A549 (cell line): ENCODE measurements at regions not wholly inside any gene's neighbourhood (a gene's known extent, or its start where the extent isn't known, plus 50 kb on each side); places are given as distances from the start of the nearest gene placed in this dataset.
A peak's percentile ranks its signal among the peaks of the same experiment; 100 is the strongest.

Experiments
- ATAC-seq, 2 experiments: fragments of 200-7000 bp in 1 of 2; fragments of >200 bp in 1 of 2; cut with Nextera tagmentation in 1 of 2; cut with Tn5 transposase in 1 of 2; 3 replicates each; pipeline versions ENCODE4 v1.8.0 to v1.9.1; 2018 to 2020; ENCODE audit warnings: mild to moderate bottlenecking in 1 of 2, moderate library complexity in 1 of 2
- CTCF ChIA-PET: fragments of 300-600 bp; sonication (Branson Sonifier 250); formaldehyde crosslinking; extraction: SDS; loops from one replicate; lab custom pipeline; 2021; ENCODE audit warnings: antibody characterized with exemption, inconsistent platforms; lab: Yijun Ruan, JAX
- POLR2A ChIA-PET: fragments of 350-600 bp; formaldehyde crosslinking; extraction: SDS; loops from one replicate; lab custom pipeline; 2021; ENCODE audit warnings: antibody characterized with exemption, inconsistent platforms; lab: Yijun Ruan, JAX
- DNase-seq, 2 experiments: peaks; one replicate each; pipeline versions ENCODE4 v3.0.0 to v3.0.0-alpha.2; 2011 to 2016; ENCODE audit warnings: low read depth in 1 of 2, low spot score in 1 of 2
- FAIRE-seq: peaks from 2 replicates; lab custom pipeline; 2011; peaks lifted over from hg19 to GRCh38; lab: Jason Lieb, UNC
- H3K27ac ChIP-seq, 2 experiments: fragments of >200 bp; sonication (Bioruptor Twin); formaldehyde crosslinking; 3 replicates each; pipeline ENCODE4 v1.5.1; 2016 to 2017
- H3K4me1 ChIP-seq: fragments of >200 bp; sonication (Bioruptor Twin); formaldehyde crosslinking; 3 replicates; pipeline ENCODE4 v1.6.1; 2016
- H3K4me2 ChIP-seq: fragments of >200 bp; sonication (Bioruptor Twin); formaldehyde crosslinking; 3 replicates; pipeline ENCODE4 v1.6.1; 2016
- H3K4me3 ChIP-seq: fragments of >200 bp; sonication (Bioruptor Twin); formaldehyde crosslinking; 3 replicates; pipeline ENCODE4 v1.5.1; 2016
- H3K9me3 ChIP-seq: fragments of >200 bp; sonication (Bioruptor Twin); formaldehyde crosslinking; 3 replicates; pipeline ENCODE4 v1.6.1; 2016
- BHLHE40 ChIP-seq: IDR thresholded peaks from 2 replicates; pipeline ENCODE4 v1.6.1; 2012; ENCODE audit warnings: low read depth, low read length, inconsistent platforms
- CBX2 ChIP-seq: fragments of 200-600 bp; sonication (generic); IDR thresholded peaks from 2 replicates; pipeline ENCODE4 v1.6.1; 2016; ENCODE audit warnings: low read depth, mild to moderate bottlenecking, borderline replicate concordance
- ESRRA ChIP-seq: fragments of 150-350 bp; IDR thresholded peaks from 2 replicates; pipeline ENCODE4 v1.6.1; 2014; ENCODE audit warnings: mild to moderate bottlenecking, low read length, borderline replicate concordance
- FOXS1 ChIP-seq: fragments of 250-450 bp; sonication (Bioruptor Pico); IDR thresholded peaks from 2 replicates; pipeline ENCODE4 v1.5.0; 2020; ENCODE audit warnings: mild to moderate bottlenecking, moderate library complexity
- HDAC2 ChIP-seq: fragments of 200-600 bp; sonication (generic); IDR thresholded peaks from 2 replicates; pipeline ENCODE4 v1.6.1; 2016
- HOXB5 ChIP-seq: fragments of 250-450 bp; sonication (Bioruptor Pico); IDR thresholded peaks from 2 replicates; pipeline ENCODE4 v1.5.0; 2020; ENCODE audit warnings: mild to moderate bottlenecking, moderate library complexity
- JUNB ChIP-seq: fragments of >200 bp; sonication (Bioruptor Twin); formaldehyde crosslinking; IDR thresholded peaks from 2 replicates; pipeline ENCODE4 v1.6.1; 2016
- KDM5A ChIP-seq: fragments of 200-600 bp; sonication (generic); IDR thresholded peaks from 2 replicates; pipeline ENCODE4 v1.6.1; 2016; ENCODE audit warnings: antibody characterized with exemption, mild to moderate bottlenecking
- MAFK ChIP-seq: fragments of 450-650 bp; IDR thresholded peaks from 2 replicates; pipeline ENCODE4 v1.6.1; 2014; ENCODE audit not compliant: partially characterized antibody
- MAX ChIP-seq: IDR thresholded peaks from 2 replicates; pipeline ENCODE4 v1.6.1; 2012
- NR3C1 ChIP-seq: fragments of >200 bp; sonication (Bioruptor Twin); formaldehyde crosslinking; IDR thresholded peaks from 3 replicates; pipeline ENCODE4 v1.6.1; 2017
- RAD21 ChIP-seq, 2 experiments: fragments of >200 bp in 1 of 2; sonication (Bioruptor Twin) in 1 of 2; formaldehyde crosslinking in 1 of 2; IDR thresholded peaks in 1 of 2; conservative IDR thresholded peaks in 1 of 2; 2 replicates in 1 of 2; 3 replicates in 1 of 2; pipeline ENCODE4 v1.6.1; 2012 to 2018; ENCODE audit warnings: inconsistent platforms in 1 of 2
- RARB ChIP-seq: fragments of 250-450 bp; sonication (Bioruptor Pico); IDR thresholded peaks from 2 replicates; pipeline ENCODE4 v1.8.0; 2021; ENCODE audit warnings: mild to moderate bottlenecking, moderate library complexity
- TFCP2L1 ChIP-seq: fragments of 250-450 bp; sonication (Bioruptor Pico); IDR thresholded peaks from 2 replicates; pipeline ENCODE4 v1.5.0; 2021; ENCODE audit warnings: mild to moderate bottlenecking
- USF2 ChIP-seq: fragments of 450-650 bp; IDR thresholded peaks from 2 replicates; pipeline ENCODE4 v1.6.1; 2014; ENCODE audit warnings: antibody characterized with exemption
- ZC3H11A ChIP-seq: fragments of 450-650 bp; IDR thresholded peaks from 2 replicates; pipeline ENCODE4 v1.6.1; 2014; ENCODE audit warnings: antibody characterized with exemption, mild to moderate bottlenecking
- WGBS: methylation state at CpG from one replicate; pipeline ENCODE4 v1.1.6; 2017; ENCODE audit errors: missing lambda C conversion rate; 5-methylcytosine and 5-hydroxymethylcytosine counted together
- TF ChIP-seq, protein P1 (sequence below): fragments of 150-350 bp; IDR thresholded peaks from 2 replicates; pipeline ENCODE4 v1.6.1; 2014; ENCODE audit warnings: low read depth, mild to moderate bottlenecking, low read length
- TF ChIP-seq, protein P2 (sequence below): IDR thresholded peaks from 2 replicates; pipeline ENCODE4 v1.6.1; 2012; ENCODE audit warnings: low read depth, borderline replicate concordance
- TF ChIP-seq, protein P3 (sequence below): fragments of 200-600 bp; sonication (generic); IDR thresholded peaks from 2 replicates; pipeline ENCODE4 v1.6.1; 2016; ENCODE audit warnings: antibody characterized with exemption, mild to moderate bottlenecking, moderate library complexity

DNA sequence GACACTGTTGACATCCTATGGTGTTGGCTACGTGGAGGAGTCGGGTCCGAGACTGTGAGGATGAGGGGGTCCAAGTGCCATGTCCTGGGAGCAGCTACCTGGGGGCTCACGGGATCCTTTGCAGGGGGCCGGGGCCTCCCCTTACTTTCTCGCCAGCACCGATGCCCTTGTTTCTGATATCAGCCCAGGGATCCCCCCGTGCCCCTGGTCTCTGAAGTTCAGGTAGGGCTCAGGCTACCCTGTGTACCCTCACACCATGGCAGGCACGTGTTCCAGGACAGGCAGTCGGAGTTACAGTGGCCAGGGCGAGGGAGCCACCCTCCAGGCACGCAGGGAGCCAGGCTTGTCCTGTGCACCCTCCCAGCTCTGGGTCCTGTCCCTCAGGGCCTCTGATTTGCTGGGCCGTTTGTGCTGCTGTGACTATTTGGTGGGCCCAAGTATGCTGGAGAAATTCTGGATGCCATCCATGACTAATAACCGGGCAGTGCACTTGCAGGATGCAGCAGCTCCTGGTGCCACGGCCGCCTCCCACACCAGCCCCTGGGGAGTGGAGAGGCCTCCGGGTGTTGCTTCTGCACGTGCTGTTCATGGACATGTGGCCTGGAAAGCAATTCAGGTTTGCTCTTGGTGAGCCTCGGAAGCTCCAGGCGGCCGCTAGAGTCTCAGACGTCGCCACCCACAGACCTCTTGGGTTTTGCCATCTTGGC lies 93.1 kb upstream of the SFSWAP start:
- TF ChIP-seq, protein P1, sequence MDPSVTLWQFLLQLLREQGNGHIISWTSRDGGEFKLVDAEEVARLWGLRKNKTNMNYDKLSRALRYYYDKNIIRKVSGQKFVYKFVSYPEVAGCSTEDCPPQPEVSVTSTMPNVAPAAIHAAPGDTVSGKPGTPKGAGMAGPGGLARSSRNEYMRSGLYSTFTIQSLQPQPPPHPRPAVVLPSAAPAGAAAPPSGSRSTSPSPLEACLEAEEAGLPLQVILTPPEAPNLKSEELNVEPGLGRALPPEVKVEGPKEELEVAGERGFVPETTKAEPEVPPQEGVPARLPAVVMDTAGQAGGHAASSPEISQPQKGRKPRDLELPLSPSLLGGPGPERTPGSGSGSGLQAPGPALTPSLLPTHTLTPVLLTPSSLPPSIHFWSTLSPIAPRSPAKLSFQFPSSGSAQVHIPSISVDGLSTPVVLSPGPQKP: no peak
- no peak for TF ChIP-seq ZC3H11A
- TF ChIP-seq FOXS1 (CRISPR knock-in tag): no peak
- TF ChIP-seq BHLHE40: no peak
- TF ChIP-seq HDAC2: no peak
- no peak for TF ChIP-seq NR3C1
- TF ChIP-seq MAFK: no peak
- TF ChIP-seq ESRRA: no peak
- no peak for TF ChIP-seq RARB (CRISPR knock-in tag)
- no peak for TF ChIP-seq CBX2
- no peak for TF ChIP-seq HOXB5 (CRISPR knock-in tag)
- TF ChIP-seq, protein P2, sequence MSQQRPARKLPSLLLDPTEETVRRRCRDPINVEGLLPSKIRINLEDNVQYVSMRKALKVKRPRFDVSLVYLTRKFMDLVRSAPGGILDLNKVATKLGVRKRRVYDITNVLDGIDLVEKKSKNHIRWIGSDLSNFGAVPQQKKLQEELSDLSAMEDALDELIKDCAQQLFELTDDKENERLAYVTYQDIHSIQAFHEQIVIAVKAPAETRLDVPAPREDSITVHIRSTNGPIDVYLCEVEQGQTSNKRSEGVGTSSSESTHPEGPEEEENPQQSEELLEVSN: no peak
- TF ChIP-seq RAD21 (conservative IDR thresholded peaks at IDR 0.05 in 1 of 2, IDR thresholded peaks at IDR 0.05 in 1 of 2): no peak
- no peaks in the 10 kb centered on the region for H3K9me3 ChIP-seq
- H3K27ac ChIP-seq: no peak overlapping the region
- ChIA-PET POLR2A (no interaction called here), CTCF (interaction anchor here (1.0 kb wide), 1 partner anchor 513 kb away, joined by 3 read pairs; no protein-coding TSS in a partner anchor)
- DNase-seq (no peak), ATAC-seq (no peak), FAIRE-seq (no peak)
- H3K4me1 ChIP-seq: no peaks in the 10 kb centered on the region
- 32% methylated on average over 19 of the region's 23 CpGs for WGBS
- H3K4me2 ChIP-seq: no peak overlapping the region
- no peak overlapping the region for H3K4me3 ChIP-seq

DNA sequence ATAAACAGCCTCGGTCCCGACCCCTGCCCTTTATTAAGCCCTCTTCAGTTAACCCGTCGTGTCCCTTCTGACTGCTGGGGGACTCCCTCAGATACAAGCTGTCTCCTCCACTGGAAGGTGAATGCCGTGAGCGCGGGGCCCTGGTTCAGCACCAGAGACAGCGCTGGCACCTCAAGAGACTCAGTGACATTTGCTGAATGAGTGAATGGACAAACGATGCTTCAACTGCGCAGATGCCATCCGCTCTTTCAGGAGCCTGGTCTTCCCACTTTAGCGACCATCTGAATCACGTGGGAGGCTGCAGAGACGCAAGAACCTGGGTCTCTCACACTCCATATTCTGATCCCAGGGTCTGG lies 92.6 kb upstream of the SFSWAP start:
- DNase-seq (peak in 1 of 2 experiments; percentile 29), FAIRE-seq (no peak), ATAC-seq (no peak)
- TF ChIP-seq CBX2: no peak
- TF ChIP-seq USF2: no peak
- TF ChIP-seq, protein P3, sequence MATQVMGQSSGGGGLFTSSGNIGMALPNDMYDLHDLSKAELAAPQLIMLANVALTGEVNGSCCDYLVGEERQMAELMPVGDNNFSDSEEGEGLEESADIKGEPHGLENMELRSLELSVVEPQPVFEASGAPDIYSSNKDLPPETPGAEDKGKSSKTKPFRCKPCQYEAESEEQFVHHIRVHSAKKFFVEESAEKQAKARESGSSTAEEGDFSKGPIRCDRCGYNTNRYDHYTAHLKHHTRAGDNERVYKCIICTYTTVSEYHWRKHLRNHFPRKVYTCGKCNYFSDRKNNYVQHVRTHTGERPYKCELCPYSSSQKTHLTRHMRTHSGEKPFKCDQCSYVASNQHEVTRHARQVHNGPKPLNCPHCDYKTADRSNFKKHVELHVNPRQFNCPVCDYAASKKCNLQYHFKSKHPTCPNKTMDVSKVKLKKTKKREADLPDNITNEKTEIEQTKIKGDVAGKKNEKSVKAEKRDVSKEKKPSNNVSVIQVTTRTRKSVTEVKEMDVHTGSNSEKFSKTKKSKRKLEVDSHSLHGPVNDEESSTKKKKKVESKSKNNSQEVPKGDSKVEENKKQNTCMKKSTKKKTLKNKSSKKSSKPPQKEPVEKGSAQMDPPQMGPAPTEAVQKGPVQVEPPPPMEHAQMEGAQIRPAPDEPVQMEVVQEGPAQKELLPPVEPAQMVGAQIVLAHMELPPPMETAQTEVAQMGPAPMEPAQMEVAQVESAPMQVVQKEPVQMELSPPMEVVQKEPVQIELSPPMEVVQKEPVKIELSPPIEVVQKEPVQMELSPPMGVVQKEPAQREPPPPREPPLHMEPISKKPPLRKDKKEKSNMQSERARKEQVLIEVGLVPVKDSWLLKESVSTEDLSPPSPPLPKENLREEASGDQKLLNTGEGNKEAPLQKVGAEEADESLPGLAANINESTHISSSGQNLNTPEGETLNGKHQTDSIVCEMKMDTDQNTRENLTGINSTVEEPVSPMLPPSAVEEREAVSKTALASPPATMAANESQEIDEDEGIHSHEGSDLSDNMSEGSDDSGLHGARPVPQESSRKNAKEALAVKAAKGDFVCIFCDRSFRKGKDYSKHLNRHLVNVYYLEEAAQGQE: peak; percentile 88
- TF ChIP-seq JUNB: no peak
- TF ChIP-seq KDM5A: no peak
- no peak for TF ChIP-seq MAX
- no peak for TF ChIP-seq TFCP2L1 (CRISPR knock-in tag)
- POLR2A ChIA-PET: no interaction called here
- H3K4me1 ChIP-seq: no peaks in the 10 kb centered on the region
- no peaks in the 10 kb centered on the region for H3K9me3 ChIP-seq
- no peak overlapping the region for H3K27ac ChIP-seq
- no peak overlapping the region for H3K4me3 ChIP-seq
- no peak overlapping the region for H3K4me2 ChIP-seq
- CTCF ChIA-PET: no interaction called here
- WGBS: 14% methylated on average over 14 of the region's 14 CpGs
